NCI-H128 (cell line): ENCODE measurements at regions not wholly inside any gene's neighbourhood (a gene's known extent, or its start where the extent isn't known, plus 50 kb on each side); places are given as distances from the start of the nearest gene placed in this dataset.
"Not testable (repeated sequence)": the region's sequence is repeated elsewhere in the genome, so short reads cannot be mapped to it uniquely, and the experiment has no call there.

Source experiments
- DNase-seq: peaks from one replicate; lab custom pipeline; 2025; ENCODE audit not compliant: unreplicated experiment; lab: John Stamatoyannopoulos, UW

- no peak for DNase-seq
Measured at GRCh38 chr13:112220296-112220875, 153.4 kb downstream of the SOX1 start.

GRCh38 chr13:112220925-112221324 lies 154.0 kb downstream of the SOX1 start:
- DNase-seq, result no peak

GRCh38 chr13:112222971-112223370 lies 153.2 kb upstream of the SPACA7 start:
- DNase-seq, result no peak

GRCh38 chr13:112223929-112224328 lies 152.2 kb upstream of the SPACA7 start:
- not testable (repeated sequence) for DNase-seq

GRCh38 chr13:112225429-112226090 lies 150.6 kb upstream of the SPACA7 start:
- DNase-seq, result no peak

- no peak for DNase-seq
Measured at GRCh38 chr13:112226320-112227002, 149.7 kb upstream of the SPACA7 start.

GRCh38 chr13:112227031-112227430 lies 149.1 kb upstream of the SPACA7 start:
- DNase-seq, result no peak

- DNase-seq, result no peak
Measured at GRCh38 chr13:112229445-112229844, 146.7 kb upstream of the SPACA7 start.

- DNase-seq, result no peak
Measured at GRCh38 chr13:112229992-112230872, 145.9 kb upstream of the SPACA7 start.

GRCh38 chr13:112231451-112232083 lies 144.6 kb upstream of the SPACA7 start:
- DNase-seq, result no peak

- DNase-seq, result no peak
Measured at GRCh38 chr13:112233256-112233655, 142.9 kb upstream of the SPACA7 start.

GRCh38 chr13:112233716-112234115 lies 142.4 kb upstream of the SPACA7 start:
- DNase-seq, result no peak

GRCh38 chr13:112234131-112234875 lies 141.9 kb upstream of the SPACA7 start:
- no peak for DNase-seq

- DNase-seq, result no peak
Measured at GRCh38 chr13:112236016-112236415, 140.1 kb upstream of the SPACA7 start.

- no peak for DNase-seq
Measured at GRCh38 chr13:112236539-112237197, 139.5 kb upstream of the SPACA7 start.

- DNase-seq, result no peak
Measured at GRCh38 chr13:112238436-112238995, 137.6 kb upstream of the SPACA7 start.

GRCh38 chr13:112240076-112240475 lies 136.1 kb upstream of the SPACA7 start:
- no peak for DNase-seq

- DNase-seq, result no peak
Measured at GRCh38 chr13:112241288-112241687, 134.9 kb upstream of the SPACA7 start.

- no peak for DNase-seq
Measured at GRCh38 chr13:112242777-112243176, 133.4 kb upstream of the SPACA7 start.
